ENCODE measurements at regions not wholly inside any gene's neighbourhood (a gene's known extent, or its start where the extent isn't known, plus 50 kb on each side); places are given as distances from the start of the nearest gene placed in this dataset.

DNA sequence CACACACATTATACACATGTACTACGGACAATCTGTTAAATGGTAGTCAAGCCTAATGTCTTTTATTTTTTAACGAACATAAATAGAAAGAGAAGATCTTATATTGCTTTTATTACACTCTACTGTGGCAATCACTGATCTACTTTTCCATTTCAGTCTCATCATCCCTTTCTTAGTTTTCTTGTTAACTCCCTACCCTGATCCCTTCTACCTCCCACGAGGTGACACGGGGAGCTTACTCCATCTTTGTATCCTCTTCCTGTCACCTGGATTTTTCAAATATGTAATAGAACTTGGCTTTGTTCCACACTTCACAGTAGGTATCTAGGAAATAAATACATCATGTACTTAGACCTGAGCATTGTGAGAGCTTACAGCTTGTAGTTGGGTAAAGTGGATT lies 211.0 kb downstream of the PIK3R1 start:
- Histone ChIP-seq H3K27ac (ENCODE audit: extremely low read depth, low read depth, low read length) (no peak overlapping the region), H3K4me1 (ENCODE audit: control insufficient read depth, insufficient read depth, low read length) (no peaks in the 10 kb centered on the region), H3K36me3 (ENCODE audit: control insufficient read depth in 2 of 2, insufficient read depth in 1 of 2, low read length in 2 of 2) (no peaks in the 10 kb centered on the region), H3K4me3 (ENCODE audit: low read depth, low read length) (no peak overlapping the region), H3K9me3 (ENCODE audit: control insufficient read depth, insufficient read depth, low read depth, low read length) (no peaks in the 10 kb centered on the region)
- ChIA-PET CTCF (interaction anchor here (0.6 kb wide), 1 partner anchor 65 kb away, joined by 4 read pairs; no protein-coding TSS in a partner anchor), POLR2A (no interaction called here)
- no peak for TF ChIP-seq ZNF521 (tag by site-specific recombination; IDR thresholded peaks at IDR 0.05)
- no peak for TF ChIP-seq ZNF391 (tag by site-specific recombination; IDR thresholded peaks at IDR 0.05; ENCODE audit: borderline replicate concordance, low read depth)
- TF ChIP-seq ZSCAN5A (tag by site-specific recombination; IDR thresholded peaks at IDR 0.05), result no peak

GRCh38 chr5:68428231-68428811 lies 212.8 kb downstream of the PIK3R1 start:
- CTCF ChIA-PET, result interaction anchor here (0.6 to 3.1 kb wide), 2 partner anchors 142 to 1527 kb away, joined by 3 to 12 read pairs; no protein-coding TSS in a partner anchor
- Histone ChIP-seq H3K27ac (ENCODE audit: extremely low read depth, low read depth, low read length) (no peak overlapping the region), H3K9me3 (ENCODE audit: control insufficient read depth, insufficient read depth, low read depth, low read length) (no peaks in the 10 kb centered on the region), H3K4me3 (ENCODE audit: low read depth, low read length) (no peak overlapping the region), H3K4me1 (ENCODE audit: control insufficient read depth, insufficient read depth, low read length) (no peaks in the 10 kb centered on the region), H3K36me3 (ENCODE audit: control insufficient read depth in 2 of 2, insufficient read depth in 1 of 2, low read length in 2 of 2) (no peaks in the 10 kb centered on the region)
- POLR2A ChIA-PET, result no interaction called here
- TF ChIP-seq EGR2 (tag by site-specific recombination; IDR thresholded peaks at IDR 0.05; ENCODE audit: low read depth) (peak; percentile 71), ZFHX2 (tag by site-specific recombination; conservative IDR thresholded peaks at IDR 0.05) (peak; percentile 76), ZIC2 (tag by site-specific recombination; IDR thresholded peaks at IDR 0.05) (0 out of 2 replicates have a peak, but pooled peaks have one; percentile 16), ZNF488 (tag by site-specific recombination; IDR thresholded peaks at IDR 0.05) (no peak)

DNA sequence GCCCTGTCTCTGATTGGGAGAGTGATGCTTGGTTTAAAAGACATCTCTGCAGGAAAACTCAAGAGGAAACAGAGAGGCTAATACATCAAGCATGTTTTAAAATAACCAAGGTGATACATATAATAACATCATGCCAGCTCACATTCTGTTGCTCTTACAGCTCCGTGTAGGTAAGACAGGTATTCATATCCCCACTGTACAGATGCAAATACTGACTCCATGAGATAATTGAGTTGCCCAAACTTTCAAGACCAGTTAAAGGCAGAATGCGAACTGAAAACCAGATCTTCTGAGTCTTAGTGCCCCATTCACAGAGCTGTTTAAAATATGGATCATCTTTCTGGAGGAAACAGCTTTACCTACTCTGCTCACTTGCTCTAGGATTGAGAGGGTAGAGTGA lies 214.0 kb downstream of the PIK3R1 start:
- POLR2A ChIA-PET, result no interaction called here
- no peak for TF ChIP-seq ZNF596 (tag by site-specific recombination; IDR thresholded peaks at IDR 0.05)
- TF ChIP-seq, protein P1, sequence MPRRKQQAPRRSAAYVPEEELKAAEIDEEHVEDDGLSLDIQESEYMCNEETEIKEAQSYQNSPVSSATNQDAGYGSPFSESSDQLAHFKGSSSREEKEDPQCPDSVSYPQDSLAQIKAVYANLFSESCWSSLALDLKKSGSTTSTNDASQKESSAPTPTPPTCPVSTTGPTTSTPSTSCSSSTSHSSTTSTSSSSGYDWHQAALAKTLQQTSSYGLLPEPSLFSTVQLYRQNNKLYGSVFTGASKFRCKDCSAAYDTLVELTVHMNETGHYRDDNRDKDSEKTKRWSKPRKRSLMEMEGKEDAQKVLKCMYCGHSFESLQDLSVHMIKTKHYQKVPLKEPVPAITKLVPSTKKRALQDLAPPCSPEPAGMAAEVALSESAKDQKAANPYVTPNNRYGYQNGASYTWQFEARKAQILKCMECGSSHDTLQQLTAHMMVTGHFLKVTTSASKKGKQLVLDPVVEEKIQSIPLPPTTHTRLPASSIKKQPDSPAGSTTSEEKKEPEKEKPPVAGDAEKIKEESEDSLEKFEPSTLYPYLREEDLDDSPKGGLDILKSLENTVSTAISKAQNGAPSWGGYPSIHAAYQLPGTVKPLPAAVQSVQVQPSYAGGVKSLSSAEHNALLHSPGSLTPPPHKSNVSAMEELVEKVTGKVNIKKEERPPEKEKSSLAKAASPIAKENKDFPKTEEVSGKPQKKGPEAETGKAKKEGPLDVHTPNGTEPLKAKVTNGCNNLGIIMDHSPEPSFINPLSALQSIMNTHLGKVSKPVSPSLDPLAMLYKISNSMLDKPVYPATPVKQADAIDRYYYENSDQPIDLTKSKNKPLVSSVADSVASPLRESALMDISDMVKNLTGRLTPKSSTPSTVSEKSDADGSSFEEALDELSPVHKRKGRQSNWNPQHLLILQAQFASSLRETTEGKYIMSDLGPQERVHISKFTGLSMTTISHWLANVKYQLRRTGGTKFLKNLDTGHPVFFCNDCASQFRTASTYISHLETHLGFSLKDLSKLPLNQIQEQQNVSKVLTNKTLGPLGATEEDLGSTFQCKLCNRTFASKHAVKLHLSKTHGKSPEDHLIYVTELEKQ (tag by site-specific recombination; IDR thresholded peaks at IDR 0.05; ENCODE audit: borderline replicate concordance), result no peak
- CTCF ChIA-PET, result interaction anchor here (0.6 to 3.1 kb wide), 2 partner anchors 8 to 143 kb away, joined by 3 to 12 read pairs; no protein-coding TSS in a partner anchor
- Histone ChIP-seq H3K9me3 (ENCODE audit: control insufficient read depth, insufficient read depth, low read depth, low read length) (no peaks in the 10 kb centered on the region), H3K4me1 (ENCODE audit: control insufficient read depth, insufficient read depth, low read length) (no peaks in the 10 kb centered on the region), H3K27ac (ENCODE audit: extremely low read depth, low read depth, low read length) (no peak overlapping the region), H3K36me3 (ENCODE audit: control insufficient read depth in 2 of 2, insufficient read depth in 1 of 2, low read length in 2 of 2) (no peaks in the 10 kb centered on the region), H3K4me3 (ENCODE audit: low read depth, low read length) (no peak overlapping the region)

- no peaks in the 10 kb centered on the region for H3K4me1 ChIP-seq (ENCODE audit: control insufficient read depth, insufficient read depth, low read length)
- ChIA-PET POLR2A (no interaction called here), CTCF (interaction anchor here (3.1 kb wide), 1 partner anchor 144 kb away, joined by 12 read pairs; no protein-coding TSS in a partner anchor)
- TF ChIP-seq ZNF239 (tag by site-specific recombination; IDR thresholded peaks at IDR 0.05) (no peak), ZNF518A (tag by site-specific recombination; conservative IDR thresholded peaks at IDR 0.05; ENCODE audit: low read depth) (no peak), ZNF248 (tag by site-specific recombination; IDR thresholded peaks at IDR 0.05) (no peak), ZNF398 (tag by site-specific recombination; IDR thresholded peaks at IDR 0.05) (no peak)
These were observed 214.7 kb downstream of the PIK3R1 start for GRCh38 chr5:68430279-68430678.

More at GRCh38 chr5:68430279-68430678, 214.7 kb downstream of the PIK3R1 start:
- Histone ChIP-seq H3K27ac (ENCODE audit: extremely low read depth, low read depth, low read length) (no peak overlapping the region), H3K9me3 (ENCODE audit: control insufficient read depth, insufficient read depth, low read depth, low read length) (no peaks in the 10 kb centered on the region), H3K4me3 (ENCODE audit: low read depth, low read length) (no peak overlapping the region), H3K36me3 (ENCODE audit: control insufficient read depth in 2 of 2, insufficient read depth in 1 of 2, low read length in 2 of 2) (no peaks in the 10 kb centered on the region)
